Loucy (cell line): ENCODE measurements at regions not wholly inside any gene's neighbourhood (a gene's known extent, or its start where the extent isn't known, plus 50 kb on each side); places are given as distances from the start of the nearest gene placed in this dataset.

Experiments
- H2AFZ ChIP-seq: fragments of 200-600 bp; sonication (generic); 2 replicates; pipeline ENCODE4 v1.6.0; 2016; ENCODE audit warnings: antibody characterized with exemption, mild to moderate bottlenecking, low read length, moderate library complexity
- H3F3A ChIP-seq: fragments of 200-600 bp; 2 replicates; pipeline ENCODE4 v1.6.0; 2016; ENCODE audit warnings: antibody characterized with exemption, low read depth, mild to moderate bottlenecking
- H3K27me3 ChIP-seq: fragments of 200-600 bp; sonication (generic); 2 replicates; pipeline ENCODE4 v1.6.1; 2014; ENCODE audit warnings: low read length, mild to moderate bottlenecking; ENCODE audit not compliant: insufficient read depth, poor library complexity, severe bottlenecking
- H3K36me3 ChIP-seq: fragments of 200-600 bp; sonication (generic); 2 replicates; pipeline ENCODE4 v1.6.1; 2016; ENCODE audit warnings: low read length; ENCODE audit not compliant: insufficient read depth
- H3K4me1 ChIP-seq: fragments of 200-600 bp; sonication (generic); 2 replicates; pipeline ENCODE4 v1.5.1; 2014; ENCODE audit warnings: low read length, mild to moderate bottlenecking; ENCODE audit not compliant: insufficient read depth, poor library complexity, severe bottlenecking
- H3K4me2 ChIP-seq: fragments of 200-600 bp; sonication (generic); 2 replicates; pipeline ENCODE4 v1.6.0; 2014; ENCODE audit warnings: antibody characterized with exemption, low read length, low read depth, mild to moderate bottlenecking; ENCODE audit not compliant: poor library complexity, severe bottlenecking
- H3K4me3 ChIP-seq: fragments of 200-600 bp; sonication (generic); 2 replicates; pipeline ENCODE4 v1.5.1; 2014; ENCODE audit warnings: low read length, mild to moderate bottlenecking, mixed read lengths; ENCODE audit not compliant: poor library complexity, severe bottlenecking
- H3K79me2 ChIP-seq: fragments of 200-600 bp; sonication (generic); 2 replicates; pipeline ENCODE4 v1.6.1; 2014; ENCODE audit warnings: low read length; ENCODE audit not compliant: insufficient read depth
- H3K9ac ChIP-seq: fragments of 200-600 bp; sonication (generic); 2 replicates; pipeline ENCODE4 v1.6.0; 2014; ENCODE audit warnings: mild to moderate bottlenecking, low read depth, low read length, moderate library complexity; ENCODE audit not compliant: poor library complexity, severe bottlenecking
- H3K9me2 ChIP-seq: fragments of 200-600 bp; sonication (generic); replicated peaks from 2 replicates; pipeline ENCODE4 v1.6.1; 2016; ENCODE audit warnings: low read depth, low read length, mixed read lengths
- H3K9me3 ChIP-seq: fragments of 200-600 bp; sonication (generic); 2 replicates; pipeline ENCODE4 v1.6.1; 2014; ENCODE audit warnings: mild to moderate bottlenecking, antibody characterized with exemption, low read length, low read depth; ENCODE audit not compliant: insufficient read depth
- H4K20me1 ChIP-seq: fragments of 200-600 bp; sonication (generic); 2 replicates; pipeline ENCODE4 v1.6.0; 2014; ENCODE audit warnings: antibody characterized with exemption, low read length, mild to moderate bottlenecking; ENCODE audit not compliant: insufficient read depth, poor library complexity, severe bottlenecking
- CTCF ChIP-seq: fragments of 200-600 bp; sonication (generic); conservative IDR thresholded peaks from 2 replicates; pipeline ENCODE4 v1.5.1; 2014; ENCODE audit warnings: mild to moderate bottlenecking, antibody characterized with exemption, low read length
- EZH2phosphoT487 ChIP-seq: fragments of 200-600 bp; IDR thresholded peaks from 2 replicates; pipeline ENCODE4 v1.6.1; 2018; ENCODE audit warnings: antibody characterized with exemption, mild to moderate bottlenecking, moderate library complexity, borderline replicate concordance

GRCh38 chr19:30180691-30181090, 191.5 kb upstream of the ZNF536 start:
- no peaks in the 10 kb centered on the region for H3K4me1 ChIP-seq
- peaks cover 12% of the 10 kb centered on the region for H3K9me3 ChIP-seq
- H3K79me2 ChIP-seq: no peaks in the 10 kb centered on the region
- H3K36me3 ChIP-seq: no peaks in the 10 kb centered on the region
- no peaks in the 10 kb centered on the region for H3K27me3 ChIP-seq
- H3K9me2 ChIP-seq: no peaks in the 10 kb centered on the region
- no peaks in the 10 kb centered on the region for H4K20me1 ChIP-seq
- no peak overlapping the region for H2AFZ ChIP-seq
- no peak overlapping the region for H3K4me2 ChIP-seq
- H3K9ac ChIP-seq: no peak overlapping the region
- TF ChIP-seq CTCF (no peak), EZH2phosphoT487 (no peak)
- H3K4me3 ChIP-seq: no peak overlapping the region
- no peaks in the 10 kb centered on the region for H3F3A ChIP-seq

GRCh38 chr19:30183807-30184490, 188.2 kb upstream of the ZNF536 start:
- no peaks in the 10 kb centered on the region for H4K20me1 ChIP-seq
- no peaks in the 10 kb centered on the region for H3K27me3 ChIP-seq
- H3K4me1 ChIP-seq: no peaks in the 10 kb centered on the region
- H3K79me2 ChIP-seq: no peaks in the 10 kb centered on the region
- no peak overlapping the region for H3K4me3 ChIP-seq
- H3K9me3 ChIP-seq: peaks cover 12% of the 10 kb centered on the region
- H3F3A ChIP-seq: no peaks in the 10 kb centered on the region
- no peaks in the 10 kb centered on the region for H3K9me2 ChIP-seq
- no peak overlapping the region for H3K9ac ChIP-seq
- H3K4me2 ChIP-seq: no peak overlapping the region
- no peak for TF ChIP-seq CTCF
- TF ChIP-seq EZH2phosphoT487: no peak
- H3K36me3 ChIP-seq: no peaks in the 10 kb centered on the region
- no peak overlapping the region for H2AFZ ChIP-seq

- no peak overlapping the region for H3K9ac ChIP-seq
- no peaks in the 10 kb centered on the region for H3K36me3 ChIP-seq
- no peaks in the 10 kb centered on the region for H3K79me2 ChIP-seq
- no peaks in the 10 kb centered on the region for H3K9me2 ChIP-seq
- no peaks in the 10 kb centered on the region for H3K27me3 ChIP-seq
- no peak overlapping the region for H3K4me3 ChIP-seq
- H3K4me2 ChIP-seq: no peak overlapping the region
- no peak overlapping the region for H2AFZ ChIP-seq
- no peaks in the 10 kb centered on the region for H3F3A ChIP-seq
- TF ChIP-seq CTCF (no peak), EZH2phosphoT487 (no peak)
- H3K4me1 ChIP-seq: no peaks in the 10 kb centered on the region
- no peaks in the 10 kb centered on the region for H3K9me3 ChIP-seq
- H4K20me1 ChIP-seq: no peaks in the 10 kb centered on the region
Measured at GRCh38 chr19:30202060-30202600, 170.1 kb upstream of the ZNF536 start.
